ENCODE measurements at regions not wholly inside any gene's neighbourhood (a gene's known extent, or its start where the extent isn't known, plus 50 kb on each side); places are given as distances from the start of the nearest gene placed in this dataset.
"Not testable (repeated sequence)": the region's sequence is repeated elsewhere in the genome, so short reads cannot be mapped to it uniquely, and the experiment has no call there.

GRCh38 chr4:141331534-141332358, 111.1 kb downstream of the ZNF330 start:
- Mint-ChIP-seq H3K4me1 (peaks cover 2% of the 10 kb centered on the region), H3K27me3 (peaks cover 39% of the 10 kb centered on the region), H3K36me3 (ENCODE audit: low read depth) (peaks cover 2% of the 10 kb centered on the region), H3K4me3 (no peak overlapping the region), H3K27ac (no peak overlapping the region)
- no peak for ATAC-seq
- no peak for DNase-seq
- H3K9me3 ChIP-seq (ENCODE audit: control insufficient read depth, low read length, poor library complexity, severe bottlenecking) = no peaks in the 10 kb centered on the region

DNA sequence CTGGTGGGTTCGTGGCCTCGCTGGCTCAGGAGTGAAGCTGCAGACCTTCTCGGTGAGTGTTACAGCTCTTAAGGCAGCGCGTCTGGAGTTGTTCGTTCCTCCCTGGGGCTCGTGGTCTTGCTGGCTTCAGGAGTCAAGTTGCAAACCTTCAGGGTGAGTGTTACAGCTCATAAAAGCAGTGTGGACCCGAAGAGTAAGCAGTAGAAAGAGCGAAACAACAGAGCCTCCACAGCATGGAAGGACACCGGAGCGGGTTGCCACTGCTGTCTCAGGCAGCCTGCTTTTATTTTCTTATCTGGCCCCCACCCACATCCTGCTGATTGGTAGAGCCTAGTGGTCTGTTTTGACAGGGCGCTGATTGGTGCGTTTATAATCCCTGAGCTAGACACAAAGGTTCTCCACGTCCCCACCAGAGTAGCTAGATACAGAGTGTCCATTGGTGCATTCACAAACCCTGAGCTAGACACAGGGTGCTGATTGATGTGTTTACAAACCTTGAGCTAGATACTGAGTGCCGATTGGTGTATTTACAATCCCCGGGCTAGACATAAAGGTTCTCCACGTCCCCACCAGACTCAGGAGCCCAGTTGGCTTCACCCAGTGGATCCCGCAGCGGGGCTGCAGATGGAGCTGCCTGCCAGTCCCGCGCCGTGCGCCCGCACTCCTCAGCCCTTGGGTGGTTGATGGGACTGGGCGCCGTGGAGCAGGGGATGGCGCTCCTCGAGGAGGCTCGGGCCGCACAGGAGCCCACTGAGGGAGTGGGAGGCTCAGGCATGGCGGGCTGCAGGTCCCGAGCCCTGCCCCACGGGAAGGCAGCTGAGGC, 111.9 kb downstream of the ZNF330 start:
- not testable (repeated sequence) for H3K4me1 Mint-ChIP-seq; DNase-seq; H3K27ac Mint-ChIP-seq; ATAC-seq; H3K9me3 ChIP-seq (ENCODE audit: control insufficient read depth, low read length, poor library complexity, severe bottlenecking); H3K36me3 Mint-ChIP-seq (ENCODE audit: low read depth)
- Mint-ChIP-seq H3K27me3 (peaks cover 39% of the 10 kb centered on the region), H3K4me3 (peak overlapping the region; percentile 47)

DNA sequence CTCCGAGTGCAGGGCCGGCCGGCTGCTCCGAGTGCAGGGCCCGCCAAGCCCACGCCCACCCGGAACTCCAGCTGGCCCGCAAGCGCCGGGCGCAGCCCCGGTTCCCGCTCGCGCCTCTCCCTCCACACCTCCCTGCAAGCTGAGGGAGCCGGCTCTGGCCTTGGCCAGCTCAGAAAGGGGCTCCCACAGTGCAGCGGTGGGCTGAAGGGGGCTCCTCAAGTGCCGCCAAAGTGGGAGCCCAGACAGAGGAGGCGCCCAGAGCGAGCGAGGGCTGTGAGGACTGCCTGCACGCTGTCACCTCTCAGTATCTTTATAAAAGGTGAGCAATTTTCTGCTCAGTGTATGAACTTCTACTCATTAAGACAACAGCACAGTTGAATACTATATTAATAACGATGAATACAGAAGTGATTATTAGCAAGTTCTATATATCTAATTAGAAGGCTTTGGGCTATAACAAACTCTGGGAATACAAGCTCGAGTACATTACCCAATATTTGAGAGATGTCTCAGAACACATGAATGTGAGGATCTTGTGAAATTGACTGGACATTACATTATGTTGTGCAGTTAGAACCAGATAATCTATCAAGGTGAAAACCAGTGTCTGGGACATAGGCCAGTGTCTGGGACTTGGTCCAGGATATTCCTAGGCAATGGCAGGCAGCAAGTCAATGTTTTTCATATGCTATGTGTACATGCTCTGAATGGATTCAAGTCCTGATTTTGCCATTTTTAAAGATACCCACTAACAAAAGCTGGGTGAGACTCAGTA, 112.9 kb downstream of the ZNF330 start:
- H3K4me3 Mint-ChIP-seq = peak overlapping the region; percentile 52
- H3K4me1 Mint-ChIP-seq; H3K36me3 Mint-ChIP-seq (ENCODE audit: low read depth); DNase-seq; H3K27ac Mint-ChIP-seq; ATAC-seq; H3K9me3 ChIP-seq (ENCODE audit: control insufficient read depth, low read length, poor library complexity, severe bottlenecking): not testable (repeated sequence)
- peaks cover 39% of the 10 kb centered on the region for H3K27me3 Mint-ChIP-seq

DNA sequence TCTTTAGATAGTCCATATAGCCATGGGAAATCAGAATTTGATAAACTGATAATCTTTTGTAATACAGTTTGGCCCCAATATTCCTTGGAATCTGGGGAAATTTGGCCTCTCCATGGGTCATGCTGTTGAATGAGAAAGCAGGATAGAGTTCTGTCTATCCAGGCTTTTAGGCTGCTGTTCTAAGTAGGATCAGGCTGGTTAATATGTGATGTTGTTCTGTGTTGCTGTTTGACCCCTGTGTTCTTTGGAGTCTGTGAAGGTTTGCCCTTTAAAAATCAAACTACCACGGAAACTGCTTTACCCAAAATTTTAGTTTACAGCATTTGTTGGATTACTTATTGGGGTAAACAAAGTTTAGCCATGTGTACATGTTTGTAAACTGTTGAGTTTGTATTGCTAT, 114.5 kb downstream of the ZNF330 start:
- Mint-ChIP-seq H3K4me1 (peaks cover 2% of the 10 kb centered on the region), H3K4me3 (no peak overlapping the region)
- DNase-seq = no peak

GRCh38 chr4:141338238-141338637, 117.5 kb downstream of the ZNF330 start:
- H3K9me3 ChIP-seq (ENCODE audit: control insufficient read depth, low read length, poor library complexity, severe bottlenecking) = no peaks in the 10 kb centered on the region
- DNase-seq (no peak), ATAC-seq (no peak)
- Mint-ChIP-seq H3K27me3 (peaks cover 46% of the 10 kb centered on the region), H3K4me1 (peaks cover 2% of the 10 kb centered on the region), H3K27ac (no peak overlapping the region), H3K36me3 (ENCODE audit: low read depth) (peaks cover 2% of the 10 kb centered on the region), H3K4me3 (no peak overlapping the region)

More for the DNA sequence above, 114.5 kb downstream of the ZNF330 start:
- peaks cover 35% of the 10 kb centered on the region for H3K27me3 Mint-ChIP-seq
- H3K27ac Mint-ChIP-seq = no peak overlapping the region
- no peak for ATAC-seq
- H3K36me3 Mint-ChIP-seq (ENCODE audit: low read depth) = peaks cover 2% of the 10 kb centered on the region
- no peaks in the 10 kb centered on the region for H3K9me3 ChIP-seq (ENCODE audit: control insufficient read depth, low read length, poor library complexity, severe bottlenecking)

GRCh38 chr4:141339391-141339790, 118.7 kb downstream of the ZNF330 start:
- Mint-ChIP-seq H3K27me3 (peaks cover 56% of the 10 kb centered on the region), H3K4me1 (peaks cover 2% of the 10 kb centered on the region), H3K36me3 (ENCODE audit: low read depth) (peaks cover 2% of the 10 kb centered on the region), H3K27ac (no peak overlapping the region), H3K4me3 (no peak overlapping the region)
- DNase-seq = no peak
- H3K9me3 ChIP-seq (ENCODE audit: control insufficient read depth, low read length, poor library complexity, severe bottlenecking) = no peaks in the 10 kb centered on the region
- no peak for ATAC-seq

DNA sequence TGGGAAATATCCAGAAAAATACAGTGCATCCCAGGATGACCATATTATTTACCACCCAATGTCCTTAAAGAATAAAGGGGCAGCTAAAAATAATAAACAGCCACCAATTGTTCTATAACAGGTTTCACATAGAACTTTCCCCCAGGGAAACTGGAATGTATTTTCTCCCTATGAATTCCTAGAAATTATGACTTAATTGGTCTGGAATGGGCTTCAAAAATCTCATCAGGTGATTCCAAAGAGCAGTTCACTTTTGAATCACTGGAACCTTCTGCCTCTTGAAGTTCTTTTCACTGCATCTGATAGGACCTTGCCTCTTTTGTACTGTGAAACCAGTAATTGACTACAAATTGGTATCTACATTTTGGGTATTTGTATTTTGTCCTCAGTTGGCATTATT, 119.3 kb downstream of the ZNF330 start:
- Mint-ChIP-seq H3K36me3 (ENCODE audit: low read depth) (peaks cover 2% of the 10 kb centered on the region), H3K27ac (no peak overlapping the region), H3K27me3 (peaks cover 56% of the 10 kb centered on the region), H3K4me1 (peaks cover 2% of the 10 kb centered on the region), H3K4me3 (no peak overlapping the region)
- no peak for ATAC-seq
- no peaks in the 10 kb centered on the region for H3K9me3 ChIP-seq (ENCODE audit: control insufficient read depth, low read length, poor library complexity, severe bottlenecking)
- DNase-seq = no peak

DNA sequence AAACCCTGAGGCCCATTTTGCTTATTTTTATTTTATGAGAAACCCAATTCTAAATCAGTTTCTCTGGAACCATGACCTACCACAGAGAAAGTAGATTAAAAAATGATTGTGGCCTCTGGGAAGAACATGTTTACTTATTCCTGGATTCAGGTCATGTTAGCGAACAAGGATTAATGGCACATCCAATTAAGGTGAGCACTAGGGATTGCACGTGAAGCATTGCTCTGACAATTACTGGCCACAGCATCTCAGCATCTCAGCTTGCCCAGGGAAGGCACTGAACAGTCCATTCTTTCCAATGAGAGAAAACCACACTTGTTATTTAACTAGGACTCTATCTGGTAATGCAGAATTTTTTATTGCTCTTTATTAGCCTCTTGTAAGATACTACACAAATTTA, 119.8 kb downstream of the ZNF330 start:
- Mint-ChIP-seq H3K27me3 (peaks cover 61% of the 10 kb centered on the region), H3K4me3 (no peak overlapping the region), H3K4me1 (peaks cover 2% of the 10 kb centered on the region), H3K36me3 (ENCODE audit: low read depth) (peaks cover 2% of the 10 kb centered on the region), H3K27ac (no peak overlapping the region)
- H3K9me3 ChIP-seq (ENCODE audit: control insufficient read depth, low read length, poor library complexity, severe bottlenecking) = no peaks in the 10 kb centered on the region
- DNase-seq = no peak
- no peak for ATAC-seq

DNA sequence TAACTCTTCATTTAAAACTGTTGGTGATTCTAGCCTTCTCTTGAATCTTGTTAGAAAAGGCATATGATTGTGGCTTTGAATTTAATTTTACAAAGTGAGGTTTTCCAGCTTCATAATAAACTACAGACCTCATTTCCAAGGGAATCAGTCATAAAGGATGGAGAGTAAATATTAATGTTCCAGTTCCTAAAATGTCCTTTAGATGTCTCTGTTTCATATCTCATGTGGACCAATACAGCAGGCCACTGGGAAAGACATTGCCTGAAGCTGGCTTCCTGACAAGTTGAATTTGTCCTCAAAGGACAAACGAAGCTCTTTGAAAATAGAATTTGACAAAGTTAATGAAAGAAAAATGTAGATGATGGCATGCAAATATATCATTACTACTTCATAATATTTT, 125.4 kb downstream of the ZNF330 start:
- no peak overlapping the region for H3K27ac Mint-ChIP-seq

DNA sequence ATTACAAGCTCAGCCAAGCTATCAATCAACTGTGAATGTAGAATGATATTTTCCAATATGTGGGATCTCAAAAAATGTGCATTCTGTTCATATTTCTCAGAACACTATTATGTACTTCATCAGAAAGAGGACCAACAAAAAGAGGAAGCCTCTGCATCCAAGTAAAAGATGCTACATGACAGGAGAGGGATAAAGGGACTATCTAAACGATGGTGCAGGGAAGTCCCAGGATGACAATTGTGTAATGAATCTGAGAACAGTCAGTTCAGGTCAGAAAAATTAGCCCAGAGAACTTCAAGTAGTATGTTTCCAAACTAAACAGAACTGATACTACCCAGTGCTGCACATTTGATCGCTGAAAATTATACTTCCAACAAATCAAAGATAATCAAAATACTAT, 127.0 kb downstream of the ZNF330 start:
- Mint-ChIP-seq H3K4me3 (no peak overlapping the region), H3K27ac (no peak overlapping the region), H3K36me3 (ENCODE audit: low read depth) (peaks cover 2% of the 10 kb centered on the region), H3K4me1 (no peaks in the 10 kb centered on the region), H3K27me3 (peaks cover 35% of the 10 kb centered on the region)
- DNase-seq = no peak
- no peaks in the 10 kb centered on the region for H3K9me3 ChIP-seq (ENCODE audit: control insufficient read depth, low read length, poor library complexity, severe bottlenecking)
- no peak for ATAC-seq

More for the DNA sequence above, 125.4 kb downstream of the ZNF330 start:
- H3K9me3 ChIP-seq (ENCODE audit: control insufficient read depth, low read length, poor library complexity, severe bottlenecking) = no peaks in the 10 kb centered on the region
- ATAC-seq (no peak), DNase-seq (no peak)
- H3K36me3 Mint-ChIP-seq (ENCODE audit: low read depth) = peaks cover 2% of the 10 kb centered on the region
- H3K27me3 Mint-ChIP-seq = peaks cover 51% of the 10 kb centered on the region
- no peak overlapping the region for H3K4me3 Mint-ChIP-seq
- no peaks in the 10 kb centered on the region for H3K4me1 Mint-ChIP-seq

DNA sequence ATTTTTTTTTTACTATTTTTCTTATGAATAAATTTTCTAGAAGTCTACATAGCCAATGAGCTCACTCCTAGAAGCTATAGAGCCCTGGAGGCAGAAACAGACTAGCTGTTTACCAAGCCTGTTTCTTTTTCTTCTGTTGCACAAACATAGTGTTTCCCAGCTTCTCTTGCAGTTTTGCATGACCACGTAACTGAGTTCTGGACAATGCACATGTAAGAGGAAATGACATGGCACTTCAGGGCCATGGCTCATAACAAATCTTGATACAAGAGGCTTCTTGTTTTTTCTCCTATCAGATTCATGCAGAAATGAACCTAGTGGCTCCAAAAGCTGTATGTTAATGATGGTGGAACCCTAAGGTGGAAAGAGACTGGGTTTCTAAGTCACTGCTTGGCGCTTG, 127.4 kb downstream of the ZNF330 start:
- Mint-ChIP-seq H3K36me3 (ENCODE audit: low read depth) (peaks cover 2% of the 10 kb centered on the region), H3K4me3 (no peak overlapping the region), H3K4me1 (peaks cover 2% of the 10 kb centered on the region), H3K27me3 (peaks cover 31% of the 10 kb centered on the region), H3K27ac (no peak overlapping the region)
- H3K9me3 ChIP-seq (ENCODE audit: control insufficient read depth, low read length, poor library complexity, severe bottlenecking) = no peaks in the 10 kb centered on the region
- DNase-seq = no peak
- no peak for ATAC-seq

- no peaks in the 10 kb centered on the region for H3K9me3 ChIP-seq (ENCODE audit: control insufficient read depth, low read length, poor library complexity, severe bottlenecking)
- H3K36me3 Mint-ChIP-seq (ENCODE audit: low read depth) = peaks cover 2% of the 10 kb centered on the region
- no peak overlapping the region for H3K27ac Mint-ChIP-seq
- H3K27me3 Mint-ChIP-seq = peaks cover 27% of the 10 kb centered on the region
- ATAC-seq = no peak
- no peak overlapping the region for H3K4me3 Mint-ChIP-seq
- H3K4me1 Mint-ChIP-seq = peaks cover 4% of the 10 kb centered on the region
- DNase-seq = no peak
Measured at GRCh38 chr4:141348573-141348972, 127.9 kb downstream of the ZNF330 start.

DNA sequence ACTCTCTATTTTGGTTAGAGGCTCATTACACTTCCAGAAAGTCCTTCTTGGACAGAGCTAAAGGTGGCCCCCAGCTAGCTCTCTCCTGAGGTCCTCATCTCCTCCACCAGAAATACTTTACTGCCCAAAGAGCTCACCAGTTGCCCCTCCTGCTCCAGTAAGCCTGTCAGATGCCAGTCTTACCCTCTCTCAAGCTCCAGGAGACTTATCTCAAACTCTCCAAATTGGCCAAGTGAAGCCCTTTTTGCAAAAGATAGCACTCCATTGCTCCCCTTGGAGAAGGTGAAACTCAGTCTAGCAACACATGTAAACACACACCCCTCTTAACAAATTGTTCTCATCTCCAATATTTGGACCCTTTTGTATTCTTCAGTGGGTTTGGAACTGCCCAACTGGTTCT, 128.5 kb downstream of the ZNF330 start:
- no peak for ATAC-seq
- Mint-ChIP-seq H3K4me1 (peaks cover 4% of the 10 kb centered on the region), H3K36me3 (ENCODE audit: low read depth) (no peaks in the 10 kb centered on the region), H3K27me3 (peaks cover 20% of the 10 kb centered on the region), H3K4me3 (no peak overlapping the region), H3K27ac (no peak overlapping the region)
- no peaks in the 10 kb centered on the region for H3K9me3 ChIP-seq (ENCODE audit: control insufficient read depth, low read length, poor library complexity, severe bottlenecking)
- DNase-seq = no peak

Measured in T-helper 17 cell (primary cell).